Epithelial cell of esophagus (primary cell): ENCODE measurements at regions not wholly inside any gene's neighbourhood (a gene's known extent, or its start where the extent isn't known, plus 50 kb on each side); places are given as distances from the start of the nearest gene placed in this dataset.

ENCODE experiments used
- DNase-seq: peaks from one replicate; pipeline ENCODE4 v3.0.0; 2010; ENCODE audit warnings: low read depth
- H3K4me3 ChIP-seq: 2 replicates; pipeline ENCODE4 v1.5.1; 2011; ENCODE audit warnings: mild to moderate bottlenecking, low read length, control low read depth
- TF ChIP-seq, protein P1 (sequence below): IDR thresholded peaks from 2 replicates; pipeline ENCODE4 v1.5.1; 2011; ENCODE audit warnings: low read depth, mild to moderate bottlenecking, low read length, control low read depth, inconsistent platforms; ENCODE audit not compliant: insufficient read depth; ENCODE audit errors: missing control alignments

- H3K4me3 ChIP-seq, result no peak overlapping the region
- TF ChIP-seq, protein P1, sequence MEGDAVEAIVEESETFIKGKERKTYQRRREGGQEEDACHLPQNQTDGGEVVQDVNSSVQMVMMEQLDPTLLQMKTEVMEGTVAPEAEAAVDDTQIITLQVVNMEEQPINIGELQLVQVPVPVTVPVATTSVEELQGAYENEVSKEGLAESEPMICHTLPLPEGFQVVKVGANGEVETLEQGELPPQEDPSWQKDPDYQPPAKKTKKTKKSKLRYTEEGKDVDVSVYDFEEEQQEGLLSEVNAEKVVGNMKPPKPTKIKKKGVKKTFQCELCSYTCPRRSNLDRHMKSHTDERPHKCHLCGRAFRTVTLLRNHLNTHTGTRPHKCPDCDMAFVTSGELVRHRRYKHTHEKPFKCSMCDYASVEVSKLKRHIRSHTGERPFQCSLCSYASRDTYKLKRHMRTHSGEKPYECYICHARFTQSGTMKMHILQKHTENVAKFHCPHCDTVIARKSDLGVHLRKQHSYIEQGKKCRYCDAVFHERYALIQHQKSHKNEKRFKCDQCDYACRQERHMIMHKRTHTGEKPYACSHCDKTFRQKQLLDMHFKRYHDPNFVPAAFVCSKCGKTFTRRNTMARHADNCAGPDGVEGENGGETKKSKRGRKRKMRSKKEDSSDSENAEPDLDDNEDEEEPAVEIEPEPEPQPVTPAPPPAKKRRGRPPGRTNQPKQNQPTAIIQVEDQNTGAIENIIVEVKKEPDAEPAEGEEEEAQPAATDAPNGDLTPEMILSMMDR, result no peak
- no peak for DNase-seq
Observed at GRCh38 chr18:32621034-32621433, 150.4 kb upstream of the GAREM1 start.

DNA sequence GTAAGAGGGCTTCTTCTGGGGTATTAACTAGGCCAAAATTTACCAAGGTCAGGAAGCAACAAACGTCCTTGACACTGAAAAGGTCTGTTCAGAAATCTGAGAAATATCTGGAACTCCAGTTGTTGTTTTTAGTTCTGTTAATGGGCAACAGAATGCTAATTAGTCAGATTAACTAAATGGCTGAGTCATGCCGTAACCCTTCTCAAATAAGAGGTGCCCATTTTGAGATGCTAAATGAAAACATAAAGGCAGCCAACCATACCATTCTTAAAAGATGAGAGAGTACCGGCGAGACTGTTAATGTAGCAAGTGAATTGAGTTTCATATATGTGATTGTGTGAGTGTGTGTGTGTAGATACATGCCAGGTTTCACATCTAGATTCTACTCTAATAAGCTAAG is 147.9 kb upstream of the GAREM1 start:
- no peak for DNase-seq
- no peak overlapping the region for H3K4me3 ChIP-seq
- TF ChIP-seq, protein P1, result no peak

DNA sequence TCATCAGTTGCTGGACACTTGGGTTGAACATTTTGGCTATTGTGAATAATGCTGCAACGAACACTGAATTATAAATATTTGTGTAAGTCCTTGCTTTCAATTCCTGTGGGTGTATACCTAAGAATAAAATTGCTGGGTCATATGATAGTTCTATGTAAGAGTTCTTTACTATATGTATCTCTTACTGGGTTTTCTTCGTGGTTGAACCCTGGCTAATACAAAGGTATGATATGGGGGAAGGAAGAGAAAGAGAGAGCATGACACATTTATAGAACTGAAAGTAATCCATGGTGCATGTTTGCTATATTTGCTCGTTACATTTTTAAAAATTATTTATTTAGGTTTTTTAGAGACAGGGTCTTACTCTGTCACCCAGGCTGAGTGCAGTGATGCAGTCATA is 143.1 kb upstream of the GAREM1 start:
- TF ChIP-seq, protein P1, result no peak
- no peak overlapping the region for H3K4me3 ChIP-seq
- DNase-seq, result no peak

DNA sequence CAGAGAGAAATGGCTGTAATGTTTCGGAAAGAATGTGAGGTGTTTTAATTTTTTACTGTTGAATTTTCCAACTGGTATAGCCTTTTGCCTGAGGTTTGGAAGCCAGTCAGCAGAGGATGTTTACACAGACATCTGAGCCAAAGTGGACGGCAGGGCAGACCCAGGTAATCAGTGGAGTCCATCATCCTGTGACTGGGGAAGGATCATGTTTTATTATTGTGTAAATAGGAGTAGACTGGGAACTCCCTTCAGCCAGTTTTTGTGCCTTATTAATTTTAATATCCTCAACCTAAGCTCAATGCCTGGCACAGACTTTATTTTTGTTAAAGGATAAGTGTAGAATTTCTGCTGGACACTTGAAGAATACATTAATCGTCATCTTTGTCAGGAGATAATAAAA is 142.0 kb upstream of the GAREM1 start:
- TF ChIP-seq, protein P1, result no peak
- H3K4me3 ChIP-seq, result no peak overlapping the region
- no peak for DNase-seq

- DNase-seq, result no peak
- TF ChIP-seq, protein P1, result no peak
- H3K4me3 ChIP-seq, result no peak overlapping the region
Observed at GRCh38 chr18:32610176-32610575, 139.5 kb upstream of the GAREM1 start.

- no peak overlapping the region for H3K4me3 ChIP-seq
- TF ChIP-seq, protein P1, result no peak
- DNase-seq, result no peak
Observed at GRCh38 chr18:32607816-32608215, 137.1 kb upstream of the GAREM1 start.

- DNase-seq, result no peak
- TF ChIP-seq, protein P1, result no peak
- H3K4me3 ChIP-seq, result no peak overlapping the region
Observed at GRCh38 chr18:32598144-32598543, 127.5 kb upstream of the GAREM1 start.
